NCI-H82 (cell line): ENCODE measurements at regions not wholly inside any gene's neighbourhood (a gene's known extent, or its start where the extent isn't known, plus 50 kb on each side); places are given as distances from the start of the nearest gene placed in this dataset.
"Not testable (repeated sequence)": the region's sequence is repeated elsewhere in the genome, so short reads cannot be mapped to it uniquely, and the experiment has no call there.

Experiments
- DNase-seq: peaks from one replicate; lab custom pipeline; 2025; lab: John Stamatoyannopoulos, UW

- DNase-seq = no peak
These were observed 174.8 kb downstream of the PDGFRA start for GRCh38 chr4:54403700-54404453.

DNA sequence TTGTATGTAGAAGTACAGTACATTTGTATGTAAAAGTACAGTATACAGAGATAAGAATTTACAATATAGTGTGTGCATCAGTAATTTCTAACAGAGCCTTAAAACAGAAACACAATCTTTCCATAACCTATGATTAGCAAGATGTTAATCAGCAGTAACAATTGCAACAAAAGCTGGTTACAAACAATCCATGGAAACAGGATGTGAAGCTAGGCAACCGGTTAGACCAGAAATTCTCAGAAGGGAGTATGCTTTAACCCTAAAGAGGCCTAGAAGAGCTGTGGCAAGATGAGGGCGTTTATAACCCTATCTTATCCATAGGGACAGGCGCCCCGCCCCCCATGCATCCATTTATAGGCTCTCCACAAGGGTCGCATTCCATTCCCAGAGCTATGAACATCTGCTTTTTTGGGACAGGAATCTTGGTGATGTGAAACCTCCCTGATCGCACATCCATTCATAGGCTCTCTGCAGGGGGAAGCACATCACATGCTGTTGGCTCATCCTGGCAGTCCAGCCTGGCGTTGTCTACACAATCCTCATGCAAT, 180.3 kb downstream of the PDGFRA start:
- DNase-seq = not testable (repeated sequence)

- no peak for DNase-seq
These were observed 185.5 kb downstream of the PDGFRA start for GRCh38 chr4:54414545-54414944.

- no peak for DNase-seq
These were observed 188.4 kb downstream of the PDGFRA start for GRCh38 chr4:54417476-54417875.

- no peak for DNase-seq
These were observed 189.4 kb downstream of the PDGFRA start for GRCh38 chr4:54418468-54418867.

DNA sequence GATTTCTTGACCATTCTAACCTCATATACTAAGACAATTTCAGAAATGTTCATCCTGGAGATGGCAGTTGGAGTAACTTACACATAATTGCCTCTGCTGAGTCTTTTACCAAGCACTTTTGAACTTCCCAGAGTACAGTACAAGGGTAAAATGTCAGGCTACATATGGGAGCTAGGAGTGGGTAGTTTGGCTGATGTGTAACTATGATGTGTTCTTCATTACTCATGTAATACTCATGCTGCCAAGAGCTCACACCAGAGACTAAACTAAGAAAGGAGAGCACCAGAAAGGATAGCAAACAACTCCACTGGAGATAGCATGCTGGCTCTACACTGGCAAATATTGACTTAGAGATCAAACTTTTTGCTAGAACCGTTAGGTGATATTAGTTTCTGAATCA, 194.0 kb downstream of the PDGFRA start:
- no peak for DNase-seq

GRCh38 chr4:54427826-54428225, 198.7 kb downstream of the PDGFRA start:
- no peak for DNase-seq

- DNase-seq = no peak
These were observed 199.8 kb downstream of the PDGFRA start for GRCh38 chr4:54428940-54429339.

DNA sequence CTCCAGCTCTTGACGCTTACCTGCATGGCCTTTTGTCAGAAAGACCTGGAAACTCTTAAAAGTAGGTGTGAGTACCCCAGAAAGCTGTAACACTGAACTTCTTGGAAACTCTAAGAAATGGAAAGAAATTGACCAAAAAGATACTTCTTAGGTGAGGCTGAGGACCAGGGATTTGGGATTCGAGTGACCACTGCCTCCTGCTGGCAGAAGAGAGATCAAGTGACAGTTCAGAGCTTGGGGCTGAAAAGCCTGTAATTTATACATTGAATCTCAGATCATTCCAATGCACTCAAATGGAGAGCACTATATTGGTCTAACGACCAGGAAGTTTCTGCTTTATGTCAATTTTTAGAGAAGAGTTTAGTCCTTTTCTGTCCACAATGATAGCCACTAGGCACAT, 204.6 kb downstream of the PDGFRA start:
- DNase-seq = no peak

GRCh38 chr4:54439831-54440243, 210.7 kb downstream of the PDGFRA start:
- no peak for DNase-seq

- peak; percentile 3 for DNase-seq
These were observed 211.5 kb downstream of the PDGFRA start for GRCh38 chr4:54440394-54441136.

DNA sequence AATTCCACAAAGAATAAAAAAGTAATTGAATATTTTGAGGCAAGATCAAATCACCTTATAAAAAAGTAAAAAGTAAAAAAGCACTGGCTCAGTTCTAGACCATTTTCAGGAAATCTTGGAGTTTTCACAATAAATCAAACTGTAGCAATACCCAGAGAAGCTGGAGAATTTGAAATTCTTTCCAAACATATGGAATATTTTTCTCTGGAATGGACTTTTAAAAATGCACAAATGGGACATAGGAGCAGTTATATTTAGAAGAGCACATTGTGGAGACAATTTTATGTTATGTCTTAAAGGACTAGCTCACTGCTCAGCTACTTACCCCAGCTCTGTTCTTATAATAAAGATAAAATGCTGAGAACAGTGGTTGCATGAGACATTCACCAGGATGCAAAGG, 211.9 kb upstream of the KIT start:
- DNase-seq = no peak

GRCh38 chr4:54446581-54446980, 211.2 kb upstream of the KIT start:
- no peak for DNase-seq

GRCh38 chr4:54447304-54447703, 210.5 kb upstream of the KIT start:
- no peak for DNase-seq

GRCh38 chr4:54449999-54450398, 207.8 kb upstream of the KIT start:
- no peak for DNase-seq

DNA sequence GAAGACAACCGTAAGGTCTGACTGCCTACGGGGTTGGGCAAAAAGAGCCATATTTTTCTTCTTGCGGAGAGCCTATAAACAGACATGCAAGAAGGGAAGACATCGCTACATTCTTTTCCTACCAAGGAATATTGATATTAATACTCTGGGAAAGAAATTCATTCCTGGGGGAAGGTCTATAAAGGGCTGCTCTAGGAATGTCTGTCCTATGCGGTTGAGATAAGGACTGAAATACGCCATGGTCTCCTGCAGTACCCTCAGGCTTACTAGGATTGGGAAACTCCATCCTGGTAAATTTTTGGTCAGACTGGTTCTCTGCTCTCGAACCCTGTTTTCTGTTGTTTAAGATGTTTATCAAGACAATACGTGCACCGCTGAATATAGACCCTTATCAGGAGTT, 190.8 kb upstream of the KIT start:
- not testable (repeated sequence) for DNase-seq

DNA sequence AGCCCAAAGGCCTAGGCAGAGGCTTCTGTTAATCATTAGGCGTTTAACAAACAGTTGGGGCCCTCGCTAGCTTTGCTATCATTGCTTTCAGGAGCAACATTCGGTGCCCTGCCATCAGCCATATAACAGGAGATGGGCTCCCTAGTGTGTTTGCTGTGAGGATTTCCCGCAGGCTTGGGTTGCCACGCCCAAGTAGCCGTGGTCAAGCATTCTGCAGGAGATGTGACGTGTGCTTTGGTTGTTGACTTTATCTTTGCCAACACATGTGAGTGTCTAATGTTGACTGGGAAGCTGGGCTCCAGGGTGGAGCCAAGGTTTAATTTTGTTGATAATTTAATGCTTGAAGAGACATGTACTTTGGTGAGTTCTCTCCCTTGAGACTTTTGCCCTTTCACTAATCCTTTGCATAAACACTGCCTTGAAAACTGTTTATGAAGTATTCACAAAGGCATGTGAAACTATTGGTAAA, 184.6 kb upstream of the KIT start:
- no peak for DNase-seq

DNA sequence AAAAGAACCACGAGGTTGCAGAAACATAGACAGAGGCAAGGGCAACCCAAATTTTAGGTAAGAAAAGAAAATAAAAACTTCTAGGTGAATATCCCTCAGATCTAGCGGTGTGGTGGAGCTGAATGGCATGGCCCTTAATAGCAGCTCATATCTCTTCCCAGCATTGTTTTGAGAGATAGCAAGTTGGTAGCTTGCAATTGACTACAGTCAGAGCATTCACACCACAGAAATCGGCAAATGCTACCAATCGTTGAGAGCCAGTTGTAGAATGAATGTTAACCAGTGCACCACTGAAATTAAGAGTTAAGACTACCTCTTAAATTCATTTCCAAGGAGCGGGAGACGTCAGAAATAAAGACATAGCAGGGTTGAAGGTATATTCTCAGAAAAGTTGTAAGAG, 184.0 kb upstream of the KIT start:
- no peak for DNase-seq

- DNase-seq = no peak
These were observed 182.2 kb upstream of the KIT start for GRCh38 chr4:54475546-54475945.

DNA sequence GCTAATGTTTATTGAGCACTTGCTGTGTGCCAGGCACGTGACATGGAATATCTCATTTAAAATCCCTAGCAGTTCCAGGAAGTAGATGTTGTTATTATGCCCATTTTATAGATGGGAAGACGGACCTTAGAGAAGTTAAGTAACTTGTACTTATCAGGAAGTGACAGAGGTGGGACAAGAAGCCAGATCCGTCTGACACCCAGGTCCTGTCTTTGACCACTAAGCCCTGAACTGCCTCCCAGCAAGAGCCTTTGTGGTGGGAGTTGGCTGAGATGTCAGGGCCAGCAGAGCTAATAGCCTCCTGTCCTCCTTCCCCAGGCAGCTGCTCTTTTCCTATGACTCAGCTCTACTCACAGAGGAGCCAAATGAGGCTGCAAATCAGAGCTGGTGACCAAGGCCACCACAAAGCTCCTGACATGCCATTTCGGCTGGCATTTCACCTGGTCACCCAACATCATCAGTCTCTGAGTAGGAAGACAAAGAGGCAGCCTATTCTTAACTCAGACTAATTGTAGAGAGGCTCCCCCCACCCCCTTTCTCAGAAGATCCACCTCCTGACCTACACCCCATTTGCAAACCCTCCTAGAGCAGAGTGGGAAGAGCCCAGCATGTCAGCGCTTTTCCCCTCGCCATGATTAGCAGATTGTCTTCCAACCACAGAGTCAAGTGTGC, 175.1 kb upstream of the KIT start:
- DNase-seq = no peak

GRCh38 chr4:54484383-54484782, 173.4 kb upstream of the KIT start:
- no peak for DNase-seq

DNA sequence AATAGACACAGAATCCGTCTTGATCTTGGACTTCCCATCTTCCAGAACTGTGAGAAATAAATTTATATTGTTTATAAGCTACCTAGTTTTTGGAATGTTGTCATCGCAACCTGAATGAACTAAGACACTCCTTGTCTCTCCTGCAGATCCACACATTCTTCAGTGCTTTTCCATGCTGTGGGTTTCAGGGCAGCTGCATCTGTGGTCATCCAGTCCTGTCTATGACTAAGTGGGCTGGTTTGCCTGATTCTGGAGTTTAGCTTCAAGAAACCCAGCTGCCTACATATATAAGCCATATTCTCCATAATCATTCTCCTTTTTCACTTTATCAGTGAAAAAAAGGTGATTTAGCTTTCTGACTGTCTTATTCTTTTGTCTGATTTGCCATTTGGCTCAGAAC, 170.3 kb upstream of the KIT start:
- no peak for DNase-seq

DNA sequence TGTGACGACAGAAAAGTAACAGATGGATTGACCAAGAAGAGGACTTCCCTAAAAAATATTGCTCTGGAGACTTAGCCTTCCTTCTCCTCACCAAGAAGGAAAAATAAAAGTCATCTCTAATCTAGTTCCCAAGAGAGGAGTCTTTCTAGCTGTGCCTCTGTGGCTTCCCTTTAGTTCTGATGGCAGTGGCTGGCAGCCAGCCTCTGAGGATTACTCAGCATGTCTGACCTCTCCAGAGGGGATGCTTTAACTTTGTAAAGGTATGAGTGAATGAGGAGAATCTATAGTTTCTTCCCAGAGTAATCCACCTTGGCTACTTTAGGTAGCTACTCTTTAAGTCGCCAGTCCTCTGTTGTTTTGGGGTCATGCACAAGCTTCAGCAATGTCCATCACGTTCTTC, 163.9 kb upstream of the KIT start:
- DNase-seq = no peak
